Endothelial cell of umbilical vein (primary cell): ENCODE measurements at regions not wholly inside any gene's neighbourhood (a gene's known extent, or its start where the extent isn't known, plus 50 kb on each side); places are given as distances from the start of the nearest gene placed in this dataset.

Experiments used
- BruUV-seq: library from RNA; stranded (reverse); fragments of 400-500 nt; replicated peaks from 2 replicates; lab custom pipeline; 2021; lab: Mats Ljungman, UMichigan
- CTCF ChIA-PET: fragments of 300-600, 350-600 bp; sonication (Branson Sonifier 250); formaldehyde crosslinking; loops from one replicate; lab custom pipeline; 2021; ENCODE audit warnings: antibody characterized with exemption, inconsistent platforms; lab: Charles Lee
- POLR2A ChIA-PET: fragments of 300-600, 350-600 bp; sonication (Branson Sonifier 250); formaldehyde crosslinking; loops from one replicate; lab custom pipeline; 2021; ENCODE audit warnings: antibody characterized with exemption, inconsistent platforms; lab: Charles Lee
- DNase-seq: peaks from one replicate; pipeline ENCODE4 v3.0.0-alpha.2; 2011; ENCODE audit warnings: low read depth, low spot score
- FAIRE-seq: peaks from 2 replicates; lab custom pipeline; 2011; peaks lifted over from hg19 to GRCh38; lab: Jason Lieb, UNC
- H2AFZ ChIP-seq: 2 replicates; pipeline ENCODE4 v1.6.0; 2012; ENCODE audit warnings: low read depth, low read length, control low read depth, inconsistent platforms
- H3K27ac ChIP-seq: 2 replicates; pipeline ENCODE4 v1.5.1; 2011; ENCODE audit warnings: low read depth, mild to moderate bottlenecking, control low read depth, low read length, moderate library complexity; ENCODE audit not compliant: insufficient read depth
- H3K27me3 ChIP-seq, 2 experiments: 2 replicates each; pipeline versions ENCODE4 v1.6.0 to v1.6.1; 2011; ENCODE audit warnings: low read length in 2 of 2, mixed read lengths in 1 of 2; ENCODE audit not compliant: control insufficient read depth in 2 of 2, insufficient read depth in 2 of 2
- H3K36me3 ChIP-seq, 2 experiments: 2 replicates in 1 of 2; 3 replicates in 1 of 2; pipeline ENCODE4 v1.5.1; 2011; ENCODE audit warnings: low read length in 2 of 2, mild to moderate bottlenecking in 1 of 2, moderate library complexity in 1 of 2; ENCODE audit not compliant: control insufficient read depth in 2 of 2, insufficient read depth in 2 of 2; ENCODE audit errors: extremely low read depth in 1 of 2
- H3K4me1 ChIP-seq: 3 replicates; pipeline ENCODE4 v1.5.1; 2011; ENCODE audit warnings: mild to moderate bottlenecking, low read length; ENCODE audit not compliant: control insufficient read depth, insufficient read depth; ENCODE audit errors: extremely low read depth
- H3K4me2 ChIP-seq: 2 replicates; pipeline ENCODE4 v1.6.1; 2011; ENCODE audit warnings: low read length, control low read depth, mixed read lengths; ENCODE audit not compliant: insufficient read depth
- H3K4me3 ChIP-seq, 3 experiments: fragments of 200-600 bp in 1 of 3; sonication (generic), shearing (Covaris generic) in 1 of 3; replicated peaks in 1 of 3; 2 replicates each; pipeline ENCODE4 v1.5.1; 2011 to 2016; ENCODE audit warnings: control low read depth in 3 of 3, low read length in 3 of 3, mild to moderate bottlenecking in 2 of 3, inconsistent platforms in 1 of 3, low read depth in 1 of 3, moderate library complexity in 1 of 3; ENCODE audit not compliant: insufficient read depth in 1 of 3
- H3K79me2 ChIP-seq: 2 replicates; pipeline ENCODE4 v1.6.0; 2012; ENCODE audit warnings: low read length, inconsistent platforms; ENCODE audit not compliant: control insufficient read depth, insufficient read depth
- H3K9ac ChIP-seq: replicated peaks from 2 replicates; pipeline ENCODE3; 2011; ENCODE audit warnings: low read length, control low read depth; ENCODE audit not compliant: insufficient read depth; ENCODE audit errors: extremely low read depth
- H3K9me1 ChIP-seq: replicated peaks from 3 replicates; pipeline ENCODE4 v1.6.0; 2011; ENCODE audit warnings: mild to moderate bottlenecking, low read length; ENCODE audit not compliant: control insufficient read depth, insufficient read depth; ENCODE audit errors: extremely low read depth
- H3K9me3 ChIP-seq: replicated peaks from 2 replicates; pipeline ENCODE4 v1.5.1; 2012; ENCODE audit warnings: low read length, inconsistent platforms; ENCODE audit not compliant: control insufficient read depth, insufficient read depth
- H4K20me1 ChIP-seq: replicated peaks from 2 replicates; pipeline ENCODE3; 2011; ENCODE audit warnings: mild to moderate bottlenecking, low read length; ENCODE audit not compliant: control insufficient read depth, insufficient read depth; ENCODE audit errors: extremely low read depth
- CTCF ChIP-seq, 2 donors: IDR thresholded peaks; 1 replicate in 1 of 2; 2 replicates in 1 of 2; pipeline ENCODE4 v1.5.1; 2011; ENCODE audit warnings: low read length in 2 of 2, mild to moderate bottlenecking in 2 of 2, moderate library complexity in 2 of 2, control low read depth in 1 of 2, inconsistent platforms in 1 of 2, low read depth in 1 of 2; ENCODE audit not compliant: insufficient read depth in 1 of 2; ENCODE audit errors: extremely low read depth in 1 of 2
- EZH2 ChIP-seq: IDR thresholded peaks from 2 replicates; pipeline ENCODE4 v1.6.1; 2012; ENCODE audit warnings: borderline replicate concordance, low read depth, mild to moderate bottlenecking, moderate library complexity, low read length, inconsistent platforms; ENCODE audit not compliant: severe bottlenecking
- FOS ChIP-seq: IDR thresholded peaks from 2 replicates; pipeline ENCODE4 v1.6.1; 2011; ENCODE audit warnings: mild to moderate bottlenecking, low read length, moderate library complexity, borderline replicate concordance; ENCODE audit not compliant: insufficient read depth
- GATA2 ChIP-seq: IDR thresholded peaks from 2 replicates; pipeline ENCODE4 v1.7.0; 2011; ENCODE audit warnings: low read depth, mild to moderate bottlenecking, moderate library complexity, mixed read lengths, low read length; ENCODE audit not compliant: insufficient read length, insufficient read depth
- JUN ChIP-seq: IDR thresholded peaks from 2 replicates; pipeline ENCODE4 v1.6.1; 2011; ENCODE audit warnings: borderline replicate concordance, low read depth; ENCODE audit not compliant: insufficient read length, insufficient read depth
- MAX ChIP-seq: IDR thresholded peaks from 2 replicates; pipeline ENCODE4 v1.6.1; 2011; ENCODE audit not compliant: insufficient read depth, insufficient read length
- MYC ChIP-seq: IDR thresholded peaks from one replicate; pipeline ENCODE4 v1.6.1; 2011; ENCODE audit warnings: mild to moderate bottlenecking, low read depth, low read length
- POLR2A ChIP-seq: IDR thresholded peaks from 2 replicates; pipeline ENCODE4 v1.6.1; 2012; ENCODE audit warnings: low read depth, mild to moderate bottlenecking, control low read depth, low read length
- POLR2AphosphoS5 ChIP-seq: IDR thresholded peaks from 2 replicates; pipeline ENCODE4 v1.6.1; 2012; ENCODE audit warnings: low read depth, mild to moderate bottlenecking, control low read depth, low read length, moderate library complexity; ENCODE audit not compliant: insufficient read depth
- dilution Hi-C: fragments of 300-500 bp; cut with MboI; formaldehyde crosslinking; loops from one replicate; pipeline ENCODE4 v1.15.0; 2019; ENCODE audit warnings: low sequenced_read_pairs; ENCODE audit not compliant: extremely low pct_ligation_motif_present
- intact Hi-C: fragments of 100-400 bp; cut with micrococcal nuclease; formaldehyde crosslinking; loops from one replicate; pipeline ENCODE4 v1.10.0; 2022

GRCh38 chr2:220337611-220338440 is 710.4 kb downstream of the SLC4A3 start:
- TF ChIP-seq JUN (no peak), CTCF (IDR thresholded peaks at IDR 0.05; ENCODE audit: extremely low read depth in 1 of 2, insufficient read depth in 1 of 2, low read depth in 1 of 2, low read length in 2 of 2) (no peak)
- ChIA-PET CTCF (no interaction called here), POLR2A (no interaction called here)
- DNase-seq: no peak
- H3K36me3 ChIP-seq: no peaks in the 10 kb centered on the region
- H3K27me3 ChIP-seq: no peaks in the 10 kb centered on the region
- FAIRE-seq: no peak
- no peaks in the 10 kb centered on the region for H3K79me2 ChIP-seq
- BruUV-seq: no TSS peak
- no peak overlapping the region for H2AFZ ChIP-seq
- dilution Hi-C loops (no loop called here), intact Hi-C loops (no loop called here)
- no peaks in the 10 kb centered on the region for H4K20me1 ChIP-seq
- no peak overlapping the region for H3K9ac ChIP-seq
- no peak overlapping the region for H3K4me2 ChIP-seq
- no peaks in the 10 kb centered on the region for H3K9me1 ChIP-seq
- H3K4me1 ChIP-seq: no peaks in the 10 kb centered on the region
- H3K9me3 ChIP-seq: peaks cover 2% of the 10 kb centered on the region
- H3K4me3 ChIP-seq: no peak overlapping the region
- H3K27ac ChIP-seq: no peak overlapping the region

- Histone ChIP-seq H3K79me2 (no peaks in the 10 kb centered on the region), H3K4me1 (no peaks in the 10 kb centered on the region), H3K9me3 (peaks cover 2% of the 10 kb centered on the region), H4K20me1 (no peaks in the 10 kb centered on the region), H2AFZ (no peak overlapping the region), H3K9ac (no peak overlapping the region), H3K27me3 (no peaks in the 10 kb centered on the region), H3K36me3 (no peaks in the 10 kb centered on the region), H3K4me2 (no peak overlapping the region), H3K4me3 (no peak overlapping the region), H3K27ac (no peak overlapping the region), H3K9me1 (no peaks in the 10 kb centered on the region)
- dilution Hi-C loops: no loop called here
- TF ChIP-seq MYC (no peak), EZH2 (no peak), GATA2 (no peak), JUN (no peak), FOS (no peak), POLR2AphosphoS5 (no peak), CTCF (IDR thresholded peaks at IDR 0.05; ENCODE audit: extremely low read depth in 1 of 2, insufficient read depth in 1 of 2, low read depth in 1 of 2, low read length in 2 of 2) (no peak), MAX (no peak), POLR2A (no peak)
- DNase-seq: no peak
- ChIA-PET POLR2A (no interaction called here), CTCF (no interaction called here)
- intact Hi-C loops: no loop called here
- FAIRE-seq: no peak
- BruUV-seq: no TSS peak
Measured at GRCh38 chr2:220341014-220341413, 713.6 kb downstream of the SLC4A3 start.
